ENCODE measurements at regions not wholly inside any gene's neighbourhood (a gene's known extent, or its start where the extent isn't known, plus 50 kb on each side); places are given as distances from the start of the nearest gene placed in this dataset.

DNA sequence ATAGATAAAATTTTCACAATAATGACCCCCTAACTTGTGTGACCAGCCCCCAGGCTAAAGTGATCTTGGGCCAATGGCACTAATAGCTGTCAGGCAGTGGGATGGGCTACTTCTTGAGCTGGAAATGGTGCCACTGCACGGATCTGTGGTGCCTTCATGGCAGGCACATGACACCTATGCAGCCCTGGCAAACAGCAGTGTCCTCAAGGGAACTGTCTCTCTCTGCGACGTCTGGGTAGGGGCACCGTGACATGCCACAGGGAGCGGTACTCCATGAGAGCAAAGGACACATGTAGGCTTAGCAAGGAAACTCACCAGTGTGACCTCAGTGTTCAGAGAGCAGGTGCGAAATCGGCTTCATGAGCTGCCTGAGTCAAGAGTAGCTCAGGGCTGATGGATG is 161.7 kb upstream of the TWIST2 start:
- TF ChIP-seq, protein P1, sequence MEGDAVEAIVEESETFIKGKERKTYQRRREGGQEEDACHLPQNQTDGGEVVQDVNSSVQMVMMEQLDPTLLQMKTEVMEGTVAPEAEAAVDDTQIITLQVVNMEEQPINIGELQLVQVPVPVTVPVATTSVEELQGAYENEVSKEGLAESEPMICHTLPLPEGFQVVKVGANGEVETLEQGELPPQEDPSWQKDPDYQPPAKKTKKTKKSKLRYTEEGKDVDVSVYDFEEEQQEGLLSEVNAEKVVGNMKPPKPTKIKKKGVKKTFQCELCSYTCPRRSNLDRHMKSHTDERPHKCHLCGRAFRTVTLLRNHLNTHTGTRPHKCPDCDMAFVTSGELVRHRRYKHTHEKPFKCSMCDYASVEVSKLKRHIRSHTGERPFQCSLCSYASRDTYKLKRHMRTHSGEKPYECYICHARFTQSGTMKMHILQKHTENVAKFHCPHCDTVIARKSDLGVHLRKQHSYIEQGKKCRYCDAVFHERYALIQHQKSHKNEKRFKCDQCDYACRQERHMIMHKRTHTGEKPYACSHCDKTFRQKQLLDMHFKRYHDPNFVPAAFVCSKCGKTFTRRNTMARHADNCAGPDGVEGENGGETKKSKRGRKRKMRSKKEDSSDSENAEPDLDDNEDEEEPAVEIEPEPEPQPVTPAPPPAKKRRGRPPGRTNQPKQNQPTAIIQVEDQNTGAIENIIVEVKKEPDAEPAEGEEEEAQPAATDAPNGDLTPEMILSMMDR (IDR thresholded peaks at IDR 0.05; ENCODE audit: insufficient read depth, missing control alignments) = no peak
- DNase-seq (ENCODE audit: insufficient read length, low spot score) (no peak), FAIRE-seq (no peak)

DNA sequence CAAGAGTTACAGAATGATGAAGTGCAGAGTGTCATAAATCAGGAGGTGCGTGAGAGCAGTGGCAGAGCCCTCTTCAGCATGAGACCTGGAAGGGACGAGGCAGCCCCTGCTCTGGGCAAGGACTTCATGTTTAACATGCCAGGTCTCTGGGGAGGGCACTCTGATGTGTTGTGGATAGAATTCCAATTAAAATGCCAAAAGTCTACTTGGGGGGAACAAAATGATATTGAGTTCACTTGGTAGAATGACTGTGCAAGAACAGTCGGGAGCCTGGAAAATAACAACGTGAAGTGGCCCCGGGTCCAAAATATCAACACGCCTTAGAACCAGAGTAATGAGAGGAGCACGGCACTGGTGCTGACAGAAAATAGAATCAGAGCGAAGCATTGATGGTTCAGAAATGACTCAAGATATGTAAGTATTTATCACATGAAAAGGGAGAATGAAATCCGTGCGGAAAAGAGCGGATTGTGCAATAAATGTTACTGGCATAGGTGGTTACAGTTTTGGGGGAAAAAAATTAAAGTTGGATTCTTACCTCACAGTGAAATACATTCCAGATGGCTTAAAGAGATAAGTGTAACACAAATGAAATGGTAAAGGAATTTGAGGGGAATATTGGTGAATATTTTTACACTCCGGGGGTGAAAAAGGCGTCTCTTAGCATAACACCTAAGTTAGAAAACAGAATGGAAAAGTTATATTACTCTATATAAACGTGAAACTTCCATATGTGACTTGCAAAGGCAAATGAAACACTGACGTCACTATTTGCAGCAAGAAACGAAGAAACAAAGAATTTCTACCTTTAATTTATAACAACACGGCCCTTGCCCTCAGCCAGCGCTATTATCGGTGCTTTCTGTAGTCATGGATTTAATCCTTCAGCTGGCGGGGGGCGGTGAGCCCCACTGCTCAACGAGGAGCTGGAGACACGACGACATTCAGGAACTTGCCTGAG is 159.4 kb upstream of the TWIST2 start:
- DNase-seq (ENCODE audit: insufficient read length, low spot score) (no peak), FAIRE-seq (no peak)
- TF ChIP-seq, protein P1 (IDR thresholded peaks at IDR 0.05; ENCODE audit: insufficient read depth, missing control alignments) = no peak

DNA sequence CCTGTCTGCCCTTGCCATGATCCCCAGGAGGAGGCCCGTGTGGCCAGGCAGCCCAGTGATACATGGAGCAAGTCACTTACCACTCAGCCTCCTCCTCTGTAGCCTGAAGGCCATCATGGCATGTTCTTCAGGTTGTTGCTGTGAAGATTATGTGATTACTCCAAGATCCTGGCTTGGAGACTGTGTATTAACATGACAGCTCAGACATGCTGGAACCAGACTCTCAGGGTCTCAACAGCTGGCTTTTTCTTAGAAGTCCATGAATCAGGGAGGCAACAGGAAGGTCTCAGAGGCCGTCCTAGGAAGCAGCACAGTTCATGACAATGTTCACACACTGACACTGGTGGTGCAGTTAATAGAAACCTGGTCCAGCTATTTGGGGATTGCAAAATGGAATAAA is 158.6 kb upstream of the TWIST2 start:
- DNase-seq (ENCODE audit: insufficient read length, low spot score) = no peak
- FAIRE-seq = no peak
- TF ChIP-seq, protein P1 (IDR thresholded peaks at IDR 0.05; ENCODE audit: insufficient read depth, missing control alignments) = no peak

DNA sequence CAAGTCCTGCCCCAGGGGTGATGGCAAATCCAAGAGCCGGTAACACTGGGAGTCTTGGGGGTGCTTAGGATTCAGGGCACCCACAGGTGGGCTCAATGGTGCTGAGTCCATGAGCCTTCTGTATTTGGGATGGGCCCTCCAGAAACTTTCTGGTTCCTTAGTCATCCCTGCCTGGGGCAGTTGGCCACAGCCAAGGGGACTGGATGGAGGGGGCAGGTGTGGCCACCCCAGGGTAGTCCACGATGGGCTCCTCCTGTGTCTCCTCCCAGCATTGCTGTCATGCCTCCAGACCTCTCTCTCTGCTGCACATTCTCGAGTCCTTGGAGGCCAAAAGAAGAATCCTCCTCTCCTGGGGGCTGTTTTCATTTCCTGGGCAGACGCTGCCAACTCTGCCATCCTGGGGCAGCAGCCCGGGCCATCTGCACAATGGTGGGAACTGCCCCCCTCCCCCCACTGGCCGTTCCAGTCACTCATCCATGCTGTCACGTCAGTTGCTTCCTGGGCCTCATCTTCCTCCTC is 158.0 kb upstream of the TWIST2 start:
- DNase-seq (ENCODE audit: insufficient read length, low spot score) (no peak), FAIRE-seq (no peak)
- TF ChIP-seq, protein P1 (IDR thresholded peaks at IDR 0.05; ENCODE audit: insufficient read depth, missing control alignments) = no peak

GRCh38 chr2:238690511-238690910 is 157.4 kb upstream of the TWIST2 start:
- FAIRE-seq (no peak), DNase-seq (ENCODE audit: insufficient read length, low spot score) (no peak)
- TF ChIP-seq, protein P1 (IDR thresholded peaks at IDR 0.05; ENCODE audit: insufficient read depth, missing control alignments) = no peak

- TF ChIP-seq, protein P1 (IDR thresholded peaks at IDR 0.05; ENCODE audit: insufficient read depth, missing control alignments) = no peak
- FAIRE-seq (no peak), DNase-seq (ENCODE audit: insufficient read length, low spot score) (no peak)
Observed at GRCh38 chr2:238691596-238692491, 156.0 kb upstream of the TWIST2 start.
